AG04450 (cell line): ENCODE measurements at regions not wholly inside any gene's neighbourhood (a gene's known extent, or its start where the extent isn't known, plus 50 kb on each side); places are given as distances from the start of the nearest gene placed in this dataset.

Experiments
- CTCF ChIA-PET: fragments of 300-600, 350-600 bp; formaldehyde crosslinking; extraction: SDS; loops from one replicate; lab custom pipeline; 2022; ENCODE audit warnings: antibody characterized with exemption, inconsistent platforms; lab: Charles Lee
- POLR2A ChIA-PET: fragments of 350-600 bp; formaldehyde crosslinking; extraction: SDS; loops from one replicate; lab custom pipeline; 2021; ENCODE audit warnings: antibody characterized with exemption, inconsistent platforms; lab: Yijun Ruan, JAX
- DNase-seq: peaks from one replicate; pipeline ENCODE4 v3.0.0-alpha.2; 2011; ENCODE audit warnings: low read depth, low spot score
- H3K27ac ChIP-seq: one replicate; pipeline ENCODE4 v1.5.1; 2012; ENCODE audit warnings: low read depth, low read length, control low read depth
- H3K27me3 ChIP-seq: one replicate; pipeline ENCODE4 v1.6.0; 2012; ENCODE audit warnings: low read length; ENCODE audit not compliant: control insufficient read depth, insufficient read depth
- H3K4me3 ChIP-seq: 2 replicates; pipeline ENCODE4 v1.5.1; 2011; ENCODE audit warnings: mild to moderate bottlenecking, low read depth, low read length, control low read depth
- H3K9me3 ChIP-seq: 2 replicates; pipeline ENCODE4 v1.5.1; 2012; ENCODE audit warnings: low read length; ENCODE audit not compliant: control insufficient read depth, insufficient read depth
- CTCF ChIP-seq: IDR thresholded peaks from 2 replicates; pipeline ENCODE4 v1.5.1; 2011; ENCODE audit warnings: low read depth, low read length, control low read depth, inconsistent platforms

- CTCF ChIA-PET, result no interaction called here
- TF ChIP-seq CTCF, result no peak
- peaks cover under 1% of the 10 kb centered on the region for H3K9me3 ChIP-seq
Measured at GRCh38 chr16:52786091-52786490, 239.1 kb upstream of the TOX3 start.

GRCh38 chr16:52785653-52786052, 238.7 kb upstream of the TOX3 start:
- TF ChIP-seq CTCF, result no peak
- Histone ChIP-seq H3K27me3 (no peaks in the 10 kb centered on the region), H3K9me3 (peaks cover 4% of the 10 kb centered on the region), H3K27ac (no peak overlapping the region), H3K4me3 (no peak overlapping the region)
- CTCF ChIA-PET, result no interaction called here
- POLR2A ChIA-PET, result no interaction called here
- no peak for DNase-seq

More at GRCh38 chr16:52786091-52786490, 239.1 kb upstream of the TOX3 start:
- DNase-seq, result no peak
- Histone ChIP-seq H3K4me3 (no peak overlapping the region), H3K27ac (no peak overlapping the region), H3K27me3 (no peaks in the 10 kb centered on the region)
- POLR2A ChIA-PET, result no interaction called here

GRCh38 chr16:52783616-52784015, 236.7 kb upstream of the TOX3 start:
- POLR2A ChIA-PET, result no interaction called here
- TF ChIP-seq CTCF, result no peak

GRCh38 chr16:52781005-52781630, 234.2 kb upstream of the TOX3 start:
- POLR2A ChIA-PET, result no interaction called here
- no peak for TF ChIP-seq CTCF
- no peak for DNase-seq
- Histone ChIP-seq H3K27me3 (no peaks in the 10 kb centered on the region), H3K4me3 (no peak overlapping the region), H3K27ac (no peak overlapping the region), H3K9me3 (peaks cover 7% of the 10 kb centered on the region)
- CTCF ChIA-PET, result no interaction called here

More at GRCh38 chr16:52783616-52784015, 236.7 kb upstream of the TOX3 start:
- H3K4me3 ChIP-seq, result no peak overlapping the region
- CTCF ChIA-PET, result no interaction called here
- H3K27ac ChIP-seq, result no peak overlapping the region
- no peaks in the 10 kb centered on the region for H3K27me3 ChIP-seq
- peaks cover 4% of the 10 kb centered on the region for H3K9me3 ChIP-seq
- DNase-seq, result no peak

- ChIA-PET CTCF (no interaction called here), POLR2A (no interaction called here)
- H3K4me3 ChIP-seq, result no peak overlapping the region
Measured at GRCh38 chr16:52773026-52773425, 226.1 kb upstream of the TOX3 start.

More at GRCh38 chr16:52773026-52773425, 226.1 kb upstream of the TOX3 start:
- no peak for TF ChIP-seq CTCF
- Histone ChIP-seq H3K9me3 (peaks cover 7% of the 10 kb centered on the region; the same call in 1 of the 2 replicates), H3K27me3 (no peaks in the 10 kb centered on the region), H3K27ac (no peak overlapping the region)
- no peak for DNase-seq
